ENCODE measurements at regions not wholly inside any gene's neighbourhood (a gene's known extent, or its start where the extent isn't known, plus 50 kb on each side); places are given as distances from the start of the nearest gene placed in this dataset.

DNA sequence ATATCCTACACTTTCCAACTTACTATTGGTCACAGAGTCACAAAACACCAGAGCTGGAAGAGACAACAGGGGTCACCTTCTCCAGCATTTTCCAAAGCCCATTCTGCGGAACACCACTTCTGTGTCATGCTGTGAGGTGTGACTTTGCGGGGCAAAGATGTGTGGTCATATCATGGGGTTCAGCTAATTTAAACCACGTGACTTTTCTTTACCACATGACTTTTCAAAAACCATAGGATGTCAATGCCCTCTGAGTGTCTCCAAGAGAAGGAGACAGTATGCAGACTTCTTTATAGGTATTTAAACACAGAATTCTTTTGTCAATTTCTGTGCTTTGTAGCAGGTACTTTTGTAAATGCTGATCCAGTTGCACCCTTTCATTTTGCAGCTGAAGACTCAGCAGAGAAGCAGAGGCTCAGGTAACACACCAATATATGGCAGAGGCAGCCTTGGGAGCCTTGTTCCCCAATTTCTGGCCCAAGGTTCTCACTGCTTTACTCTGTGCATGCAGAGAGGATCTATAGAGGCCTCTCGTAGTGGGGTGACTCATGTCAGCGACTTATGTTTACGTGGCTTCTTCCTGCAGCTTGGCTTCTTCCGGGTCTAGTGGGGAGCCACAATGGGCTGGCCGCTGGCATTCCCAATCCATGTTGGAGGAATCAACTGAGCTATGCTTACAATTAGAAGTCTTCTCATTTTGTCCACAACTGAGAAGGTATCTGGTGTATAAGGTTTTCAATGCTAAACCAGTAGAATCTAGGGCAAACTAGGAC is 104.0 kb upstream of the RHOBTB1 start:
- TF ChIP-seq CTCF (IDR thresholded peaks at IDR 0.05) = no peak
- no peak for TF ChIP-seq EZH2 (IDR thresholded peaks at IDR 0.05; ENCODE audit: borderline replicate concordance, insufficient read depth, low read depth, low read length, poor library complexity, severe bottlenecking)

All from B cell (primary cell).